Tibial nerve (tissue), 4 donors: ENCODE measurements at regions not wholly inside any gene's neighbourhood (a gene's known extent, or its start where the extent isn't known, plus 50 kb on each side); places are given as distances from the start of the nearest gene placed in this dataset.

ENCODE experiments used
- DNase-seq, 2 donors: peaks; one replicate each; pipeline ENCODE4 v3.0.0-alpha.2; 2019; ENCODE audit warnings: low spot score in 2 of 2
- H3K27ac ChIP-seq, 4 donors: fragments of 200-600 bp; sonication (generic) in 3 of 4; one replicate each; pipeline ENCODE4 v1.5.1; 2017 to 2019; ENCODE audit warnings: mild to moderate bottlenecking in 1 of 4
- H3K27me3 ChIP-seq, 2 donors: fragments of 200-600 bp; sonication (generic) in 1 of 2; one replicate each; pipeline versions ENCODE4 v1.5.1 to v1.6.0; 2017 to 2019
- H3K36me3 ChIP-seq, 3 donors: fragments of 200-600 bp; sonication (generic); one replicate each; pipeline ENCODE4 v1.5.1; 2018 to 2019
- H3K4me1 ChIP-seq, 4 donors: fragments of 200-600 bp; sonication (generic) in 3 of 4; one replicate each; pipeline ENCODE4 v1.5.1; 2017 to 2019
- H3K4me3 ChIP-seq, 4 donors: fragments of 200-600 bp; sonication (generic) in 3 of 4; one replicate each; pipeline ENCODE4 v1.5.1; 2017 to 2019; ENCODE audit warnings: mild to moderate bottlenecking in 1 of 4, moderate library complexity in 1 of 4
- H3K9me3 ChIP-seq, 4 donors: fragments of 200-600 bp; sonication (generic) in 3 of 4; one replicate each; pipeline ENCODE4 v1.5.1; 2017 to 2019
- EP300 ChIP-seq, 2 donors: sonication (generic); formaldehyde crosslinking; IDR thresholded peaks; one replicate each; pipeline ENCODE4 v1.6.1; 2017; ENCODE audit warnings: antibody characterized with exemption in 2 of 2, mild to moderate bottlenecking in 1 of 2
- POLR2A ChIP-seq, 2 donors: fragments of 450-650 bp; IDR thresholded peaks; one replicate each; pipeline ENCODE4 v1.6.1; 2017; ENCODE audit warnings: antibody characterized with exemption in 2 of 2, mild to moderate bottlenecking in 2 of 2, moderate library complexity in 2 of 2
- WGBS, 2 donors: methylation state at CpG; one replicate each; pipeline ENCODE4 v1.1.5; 2018; 5-methylcytosine and 5-hydroxymethylcytosine counted together
- TF ChIP-seq, protein P1 (sequence below), 5 experiments: fragments of 200-600 bp in 3 of 5; fragments of 450-650 bp in 2 of 5; sonication (generic) in 3 of 5; IDR thresholded peaks; one replicate each; pipeline ENCODE4 v1.5.1; 2016 to 2019; ENCODE audit warnings: antibody characterized with exemption in 5 of 5, mild to moderate bottlenecking in 3 of 5, moderate library complexity in 2 of 5

DNA sequence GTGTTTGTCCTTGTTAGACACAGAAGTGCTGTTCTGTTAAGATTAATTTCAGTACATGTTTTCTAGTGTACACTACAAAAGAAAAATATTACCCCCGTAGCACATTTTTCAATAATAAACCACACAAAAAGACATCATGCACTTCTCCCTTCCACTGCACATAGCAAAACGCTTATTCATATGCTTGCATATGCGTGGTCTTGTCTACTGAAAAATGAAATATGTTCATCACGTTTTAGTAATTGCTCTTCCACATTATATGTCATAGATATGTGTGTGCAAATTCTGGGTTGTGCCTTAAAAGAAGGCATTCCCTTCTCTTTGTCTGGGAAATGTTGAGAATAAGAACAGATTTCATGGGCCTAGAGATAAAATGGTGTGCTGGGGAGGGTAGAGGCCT is 353.9 kb downstream of the NSUN3 start:
- no peaks in the 10 kb centered on the region for H3K36me3 ChIP-seq
- H3K27me3 ChIP-seq, result no peaks in the 10 kb centered on the region
- H3K4me3 ChIP-seq, result no peak overlapping the region
- no peak overlapping the region for H3K27ac ChIP-seq
- DNase-seq, result no peak
- WGBS, 2 donors, result 82 to 89% methylated on average over 4 of the region's 4 CpGs
- H3K4me1 ChIP-seq, result no peaks in the 10 kb centered on the region
- TF ChIP-seq POLR2A (IDR thresholded peaks at IDR 0.05) (no peak), EP300 (IDR thresholded peaks at IDR 0.05) (no peak)
- TF ChIP-seq, protein P1, sequence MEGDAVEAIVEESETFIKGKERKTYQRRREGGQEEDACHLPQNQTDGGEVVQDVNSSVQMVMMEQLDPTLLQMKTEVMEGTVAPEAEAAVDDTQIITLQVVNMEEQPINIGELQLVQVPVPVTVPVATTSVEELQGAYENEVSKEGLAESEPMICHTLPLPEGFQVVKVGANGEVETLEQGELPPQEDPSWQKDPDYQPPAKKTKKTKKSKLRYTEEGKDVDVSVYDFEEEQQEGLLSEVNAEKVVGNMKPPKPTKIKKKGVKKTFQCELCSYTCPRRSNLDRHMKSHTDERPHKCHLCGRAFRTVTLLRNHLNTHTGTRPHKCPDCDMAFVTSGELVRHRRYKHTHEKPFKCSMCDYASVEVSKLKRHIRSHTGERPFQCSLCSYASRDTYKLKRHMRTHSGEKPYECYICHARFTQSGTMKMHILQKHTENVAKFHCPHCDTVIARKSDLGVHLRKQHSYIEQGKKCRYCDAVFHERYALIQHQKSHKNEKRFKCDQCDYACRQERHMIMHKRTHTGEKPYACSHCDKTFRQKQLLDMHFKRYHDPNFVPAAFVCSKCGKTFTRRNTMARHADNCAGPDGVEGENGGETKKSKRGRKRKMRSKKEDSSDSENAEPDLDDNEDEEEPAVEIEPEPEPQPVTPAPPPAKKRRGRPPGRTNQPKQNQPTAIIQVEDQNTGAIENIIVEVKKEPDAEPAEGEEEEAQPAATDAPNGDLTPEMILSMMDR (IDR thresholded peaks at IDR 0.05), result no peak
- no peaks in the 10 kb centered on the region for H3K9me3 ChIP-seq

DNA sequence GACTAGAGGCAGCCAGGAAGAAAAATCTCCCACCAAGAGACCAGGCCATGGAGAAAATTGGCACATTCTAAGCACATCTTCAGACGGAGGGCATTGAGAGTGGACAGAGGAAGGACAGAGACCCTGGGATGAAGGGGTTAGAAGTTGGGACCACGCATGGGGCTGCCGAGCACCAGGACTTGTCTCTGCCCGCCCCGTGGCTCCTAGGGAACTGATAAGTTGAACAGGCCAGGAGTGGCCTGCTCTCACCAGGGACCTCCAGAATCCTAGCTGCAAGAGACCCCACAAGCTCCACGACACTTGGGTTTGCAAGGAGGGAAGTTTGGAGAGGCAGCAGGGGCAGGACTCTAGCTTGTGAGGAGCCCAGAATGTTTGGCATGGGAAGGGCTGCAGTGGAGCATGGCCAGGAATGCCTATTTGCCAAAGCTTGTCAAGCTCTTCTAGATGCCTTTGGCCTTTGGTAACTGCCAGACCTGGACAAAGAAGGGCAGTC is 355.1 kb downstream of the NSUN3 start:
- H3K4me1 ChIP-seq, result no peaks in the 10 kb centered on the region
- H3K27me3 ChIP-seq, result no peaks in the 10 kb centered on the region
- no peaks in the 10 kb centered on the region for H3K9me3 ChIP-seq
- H3K36me3 ChIP-seq, result no peaks in the 10 kb centered on the region
- no peak overlapping the region for H3K27ac ChIP-seq
- no peak overlapping the region for H3K4me3 ChIP-seq
- 91 to 96% methylated on average over 5 to 6 of the region's 6 CpGs for WGBS, 2 donors
- TF ChIP-seq EP300 (IDR thresholded peaks at IDR 0.05) (no peak), POLR2A (IDR thresholded peaks at IDR 0.05) (no peak)
- TF ChIP-seq, protein P1 (IDR thresholded peaks at IDR 0.05), result no peak
- DNase-seq, result no peak

DNA sequence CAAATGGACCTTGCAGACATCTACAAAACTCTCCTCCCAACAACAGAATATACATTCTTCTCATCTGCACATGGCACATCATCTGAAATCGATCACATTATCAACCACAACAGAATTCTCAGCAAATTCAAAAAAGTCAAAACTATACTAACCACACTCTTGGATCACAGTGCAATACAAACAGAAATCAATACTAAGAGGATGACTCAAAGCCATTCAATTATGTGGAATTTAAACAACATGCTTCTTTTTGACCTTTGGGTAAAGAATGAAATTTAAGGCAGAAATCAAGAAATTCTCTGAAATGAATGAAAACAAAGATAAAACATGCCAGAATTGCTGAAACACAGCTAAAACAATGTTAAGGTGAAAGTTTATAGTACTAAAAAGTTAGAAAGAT is 358.1 kb downstream of the NSUN3 start:
- H3K9me3 ChIP-seq, result no peaks in the 10 kb centered on the region
- no peaks in the 10 kb centered on the region for H3K27me3 ChIP-seq
- no peak for DNase-seq
- no peaks in the 10 kb centered on the region for H3K36me3 ChIP-seq
- no peaks in the 10 kb centered on the region for H3K4me1 ChIP-seq
- TF ChIP-seq POLR2A (IDR thresholded peaks at IDR 0.05) (no peak), EP300 (IDR thresholded peaks at IDR 0.05) (no peak)
- TF ChIP-seq, protein P1 (IDR thresholded peaks at IDR 0.05), result no peak
- no peak overlapping the region for H3K27ac ChIP-seq
- WGBS, 2 donors, result 74 to 85% methylated on average over 1 of the region's 1 CpG
- no peak overlapping the region for H3K4me3 ChIP-seq

DNA sequence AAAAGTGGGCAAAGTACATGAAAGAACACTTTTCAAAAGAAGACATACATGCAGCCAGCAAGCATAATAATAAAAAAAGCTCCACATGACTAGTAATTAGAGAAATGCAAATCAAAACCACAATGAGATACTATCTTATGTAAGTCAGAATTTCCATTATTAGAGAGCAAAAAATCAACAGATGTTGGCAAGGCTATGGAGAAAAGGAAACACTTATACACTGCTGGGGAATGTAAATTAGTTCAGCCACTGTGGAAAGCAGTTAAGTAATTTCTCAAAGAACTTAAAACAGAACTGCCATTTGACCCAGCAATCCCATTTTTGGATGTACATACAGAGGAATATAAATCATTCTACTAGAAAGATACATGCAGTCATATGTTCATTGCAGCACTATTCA is 360.7 kb downstream of the NSUN3 start:
- H3K9me3 ChIP-seq, result no peaks in the 10 kb centered on the region
- H3K4me3 ChIP-seq, result no peak overlapping the region
- H3K27me3 ChIP-seq, result no peaks in the 10 kb centered on the region
- no peaks in the 10 kb centered on the region for H3K4me1 ChIP-seq
- no peaks in the 10 kb centered on the region for H3K36me3 ChIP-seq
- no peak for DNase-seq
- no peak overlapping the region for H3K27ac ChIP-seq
- TF ChIP-seq POLR2A (IDR thresholded peaks at IDR 0.05) (no peak), EP300 (IDR thresholded peaks at IDR 0.05) (no peak)
- TF ChIP-seq, protein P1 (IDR thresholded peaks at IDR 0.05), result no peak

DNA sequence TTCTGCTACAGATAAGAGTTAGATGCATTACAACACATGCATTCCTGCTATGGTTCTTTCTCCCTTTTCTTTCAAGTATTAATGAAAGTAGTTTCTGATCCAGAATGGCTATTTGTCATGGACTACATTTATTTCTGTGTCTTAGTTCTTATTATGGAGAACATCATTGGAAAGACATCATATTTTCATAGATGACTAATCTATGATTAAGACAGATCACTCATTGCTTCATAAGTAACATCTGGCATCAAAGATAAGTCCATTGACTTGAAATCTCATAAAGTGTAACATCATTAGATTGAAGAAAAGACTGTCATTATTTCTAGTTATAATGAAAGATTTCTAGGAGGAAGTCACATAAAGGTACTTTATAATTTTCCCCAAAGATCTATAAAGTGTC is 366.7 kb downstream of the NSUN3 start:
- TF ChIP-seq, protein P1 (IDR thresholded peaks at IDR 0.05), result no peak
- TF ChIP-seq EP300 (IDR thresholded peaks at IDR 0.05) (no peak), POLR2A (IDR thresholded peaks at IDR 0.05) (no peak)
- Histone ChIP-seq H3K27me3 (no peaks in the 10 kb centered on the region), H3K27ac (no peak overlapping the region), H3K36me3 (no peaks in the 10 kb centered on the region), H3K9me3 (no peaks in the 10 kb centered on the region), H3K4me3 (no peak overlapping the region), H3K4me1 (peaks cover 0 to 5% (median 0%) of the 10 kb centered on the region in 4 donors)
- no peak for DNase-seq
